ENCODE measurements at regions not wholly inside any gene's neighbourhood (a gene's known extent, or its start where the extent isn't known, plus 50 kb on each side); places are given as distances from the start of the nearest gene placed in this dataset.
A peak's percentile ranks its signal among the peaks of the same experiment; 100 is the strongest.

DNA sequence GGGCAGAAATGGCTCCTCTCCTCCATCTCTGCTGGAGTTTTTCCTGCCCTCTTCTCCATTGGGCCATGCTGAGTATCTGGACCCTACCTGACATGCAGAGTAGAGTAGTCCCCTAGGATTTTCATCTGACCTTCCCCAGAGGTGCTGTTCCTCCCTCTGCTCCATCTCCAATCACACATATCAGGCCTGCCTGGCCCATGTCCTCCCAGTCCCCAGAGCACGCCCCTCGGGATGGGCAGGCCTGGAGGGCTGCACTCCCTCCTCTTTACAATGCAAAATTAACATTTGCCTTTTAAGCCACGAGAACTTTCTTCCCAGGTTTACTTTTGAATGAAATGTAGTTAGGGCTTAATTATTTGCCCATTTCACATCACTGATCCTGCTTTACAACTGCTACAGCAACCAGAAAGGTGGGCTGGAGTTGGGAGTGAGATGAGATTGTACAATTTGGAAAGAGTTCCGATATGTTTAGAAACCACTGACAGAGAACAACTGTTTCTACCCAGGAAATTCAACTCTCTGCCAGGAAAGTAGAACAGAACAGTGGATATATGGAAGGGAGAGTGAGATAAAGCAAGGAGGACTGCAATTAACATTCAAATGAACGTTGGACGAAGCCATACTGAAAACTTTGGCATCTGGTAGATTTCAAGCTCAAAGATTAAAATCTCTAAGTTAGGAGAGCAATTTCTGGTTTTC, 184.0 kb upstream of the HABP2 start:
- DNase-seq = no peak

DNA sequence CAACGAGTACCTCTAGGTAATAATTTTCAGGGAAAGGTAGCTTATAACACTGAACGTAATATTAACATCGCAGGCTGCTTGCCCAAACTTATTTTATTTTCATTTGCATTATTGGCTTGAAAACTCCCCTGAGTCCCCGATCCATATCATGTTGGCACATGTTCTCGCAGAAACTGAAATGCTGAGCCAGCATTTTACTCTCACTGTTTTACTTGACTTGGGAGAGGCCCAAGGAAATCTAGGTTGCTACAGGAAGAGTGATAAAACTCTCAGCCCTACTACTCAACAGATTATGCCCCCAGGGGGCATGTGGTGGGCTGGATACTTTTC, 183.5 kb upstream of the HABP2 start:
- DNase-seq = no peak

DNA sequence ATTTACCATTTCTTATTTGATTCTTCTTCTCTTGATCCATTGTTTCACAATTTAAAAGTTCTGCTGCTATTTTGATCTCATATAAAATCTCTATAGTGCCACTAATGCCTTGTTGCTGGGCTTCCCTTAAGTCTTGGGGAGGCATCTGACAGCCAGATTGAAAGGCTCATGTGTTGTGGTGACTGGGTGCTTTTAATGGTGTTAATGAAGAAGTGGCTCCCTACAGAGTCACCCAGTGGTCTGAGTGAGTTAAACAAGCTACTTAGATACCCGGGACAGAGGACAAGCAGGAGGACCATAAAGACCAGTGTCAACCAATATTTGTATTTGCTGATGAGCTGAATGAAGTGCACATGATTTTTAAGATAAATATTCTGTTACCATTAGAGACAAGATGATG, 176.4 kb upstream of the HABP2 start:
- no peak for DNase-seq

DNA sequence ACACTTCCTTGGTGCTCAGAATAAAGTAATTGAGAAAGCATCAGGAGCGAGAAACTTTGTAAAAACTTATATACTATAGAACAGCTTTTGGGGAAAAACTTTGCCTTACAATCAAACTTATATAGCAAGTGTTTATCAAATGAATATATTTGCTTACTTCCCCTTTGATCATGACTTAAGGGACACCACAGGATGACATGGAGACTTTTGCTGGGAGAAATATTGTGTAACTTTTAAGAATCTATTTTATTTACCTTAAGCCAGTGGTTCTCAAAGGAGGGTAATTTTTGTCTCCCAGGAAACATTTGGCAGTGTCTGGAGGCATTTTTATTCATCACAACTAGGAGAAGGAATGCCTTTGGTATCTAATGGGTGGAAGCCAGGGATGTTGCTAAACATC, 173.8 kb upstream of the HABP2 start:
- peak; percentile 16 for DNase-seq

DNA sequence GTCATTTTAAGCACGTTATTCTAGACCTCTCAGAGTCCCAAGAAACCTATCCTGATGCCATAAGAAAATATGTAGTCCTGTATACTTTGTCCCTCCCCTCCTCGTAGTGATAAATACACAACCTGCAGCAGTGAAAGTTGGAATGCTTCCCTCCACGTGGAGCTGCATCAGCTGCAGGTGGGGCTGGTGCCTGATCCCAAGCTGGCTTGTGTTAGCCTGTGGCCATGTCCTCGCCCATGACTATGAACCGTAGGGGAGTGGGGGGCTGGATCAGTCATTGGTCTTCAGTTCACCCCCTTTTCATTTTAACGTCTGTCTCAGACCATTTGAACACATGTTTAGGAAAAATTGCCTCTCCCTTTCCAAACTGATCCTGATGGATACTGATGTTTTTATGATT, 171.4 kb upstream of the HABP2 start:
- DNase-seq = no peak

DNA sequence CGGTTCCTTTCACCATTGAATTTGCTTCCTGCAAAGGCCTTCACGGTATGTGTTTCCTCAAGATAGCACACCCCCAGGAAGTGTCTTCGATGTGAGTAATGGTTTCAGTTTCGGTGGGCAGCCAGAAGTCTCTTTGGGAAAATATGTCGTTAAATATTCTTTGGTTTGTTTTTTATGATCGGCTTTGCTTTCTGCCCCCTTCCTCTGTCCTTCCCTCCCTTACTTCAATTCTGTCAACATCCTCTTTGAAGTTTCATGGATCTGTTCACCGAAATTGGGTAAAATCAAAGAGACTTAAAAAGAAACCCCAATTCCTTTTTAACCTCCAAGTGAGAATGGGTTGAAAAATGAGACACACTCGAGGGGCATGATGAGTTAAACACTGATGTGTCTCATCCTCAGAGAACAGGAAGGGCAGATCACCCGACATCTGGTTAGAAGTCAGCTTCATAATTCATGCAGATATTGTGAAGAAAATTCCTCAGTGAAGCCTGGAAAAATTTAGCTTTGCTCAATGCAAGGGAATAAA, 170.8 kb upstream of the HABP2 start:
- peak; percentile 76 for DNase-seq

DNA sequence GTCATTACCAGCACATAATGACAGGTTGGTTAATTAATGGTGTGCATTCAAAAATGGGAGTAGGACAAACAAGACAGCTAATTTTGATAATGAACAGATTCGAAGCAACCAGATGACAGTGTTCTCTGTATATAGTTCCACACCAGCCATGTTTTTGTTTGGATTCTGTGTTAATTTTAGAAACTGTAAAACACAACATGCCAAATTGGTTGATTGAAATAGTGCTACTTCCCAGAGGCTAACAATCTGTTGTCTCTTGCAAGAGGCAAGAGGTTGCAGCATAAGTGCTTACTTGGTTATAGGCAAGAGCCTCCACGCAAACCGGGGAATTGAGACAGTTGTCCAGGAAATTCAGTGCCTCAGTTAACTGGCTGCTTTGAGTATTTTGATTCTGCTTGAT, 170.2 kb upstream of the HABP2 start:
- DNase-seq = peak; percentile 5

DNA sequence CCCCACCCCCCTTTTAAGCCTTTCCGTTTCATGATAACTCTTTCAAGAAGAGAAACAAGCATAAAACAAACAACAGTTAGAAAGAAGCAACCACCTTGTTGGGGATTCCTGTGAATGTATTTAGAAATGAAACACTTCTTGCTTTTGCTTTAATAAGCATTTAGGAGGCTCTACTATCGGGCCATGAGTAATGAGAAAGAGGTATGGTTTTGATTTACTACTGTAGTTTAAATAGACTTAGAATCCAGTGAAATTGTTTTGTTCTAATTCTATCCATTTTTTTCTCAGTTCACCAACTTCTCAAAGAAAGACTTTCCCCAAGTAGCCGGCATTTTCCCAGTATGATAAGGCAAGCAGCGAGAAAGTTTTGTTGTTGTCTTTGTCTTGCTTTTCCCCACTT, 168.7 kb upstream of the HABP2 start:
- DNase-seq = no peak

DNA sequence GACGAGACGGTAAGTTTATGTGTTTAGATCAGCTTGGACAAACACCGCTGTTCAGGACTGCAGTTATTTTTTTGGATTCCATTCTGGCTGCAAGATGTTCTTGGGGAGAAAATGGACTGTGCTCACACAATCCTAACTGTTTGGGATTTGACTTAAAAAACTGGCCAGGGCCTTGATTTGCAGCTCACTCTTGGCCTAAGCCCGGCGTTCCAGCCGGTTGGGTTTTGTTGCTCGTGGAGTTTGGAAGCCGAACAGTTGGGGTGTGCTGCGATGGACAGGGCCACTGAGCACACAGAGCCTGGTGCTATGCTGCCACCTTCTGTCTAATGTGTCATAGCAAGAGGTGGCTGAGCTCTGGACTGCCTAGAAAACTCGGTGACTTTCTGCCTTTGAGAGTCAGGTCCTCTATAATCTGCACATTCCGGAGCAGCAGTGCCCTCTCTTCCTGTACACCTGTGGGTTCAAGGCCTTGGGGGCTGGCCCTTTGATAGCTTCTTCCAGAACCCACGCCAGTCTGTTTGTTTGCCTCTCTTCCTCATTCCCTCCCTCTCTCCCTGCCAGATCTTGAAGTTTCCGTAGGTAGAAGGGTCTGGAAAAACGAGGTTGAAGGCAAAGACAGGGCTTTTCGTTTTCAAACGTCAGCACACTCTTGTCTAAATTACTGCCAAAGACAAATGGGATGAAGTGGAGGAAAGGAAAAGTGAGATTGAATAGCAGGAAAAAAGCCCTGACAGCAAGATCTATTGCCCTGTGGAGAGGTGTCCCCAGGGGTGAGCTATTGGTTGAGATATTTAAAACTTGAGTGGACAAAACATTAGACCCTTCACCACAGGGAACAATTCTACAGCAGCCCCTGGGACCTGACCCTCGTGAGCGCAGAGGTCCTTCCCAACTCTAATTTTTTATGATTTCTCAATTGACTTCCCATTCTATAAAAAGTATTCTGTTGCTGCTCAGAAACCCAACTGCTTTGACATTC, 167.5 kb upstream of the HABP2 start:
- peak; percentile 87 for DNase-seq

DNA sequence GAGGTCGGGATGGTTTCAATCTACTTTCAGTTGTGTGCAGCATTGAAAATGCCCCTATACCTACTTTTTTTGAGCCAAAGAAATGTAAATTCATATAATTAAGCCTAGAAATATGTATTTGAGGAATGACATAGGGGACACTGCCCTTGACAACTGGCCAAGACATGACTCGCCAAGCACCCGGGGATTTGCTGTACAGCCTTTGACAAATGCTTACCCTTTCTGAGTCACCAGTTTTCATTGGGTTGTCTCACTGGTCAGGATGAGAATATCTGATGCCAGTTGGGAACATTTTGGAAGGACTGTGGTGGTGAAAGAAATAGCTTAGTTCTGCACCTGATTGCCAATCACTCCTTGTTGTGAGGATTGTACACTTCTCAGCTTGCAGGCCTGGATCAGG, 166.8 kb upstream of the HABP2 start:
- no peak for DNase-seq

DNA sequence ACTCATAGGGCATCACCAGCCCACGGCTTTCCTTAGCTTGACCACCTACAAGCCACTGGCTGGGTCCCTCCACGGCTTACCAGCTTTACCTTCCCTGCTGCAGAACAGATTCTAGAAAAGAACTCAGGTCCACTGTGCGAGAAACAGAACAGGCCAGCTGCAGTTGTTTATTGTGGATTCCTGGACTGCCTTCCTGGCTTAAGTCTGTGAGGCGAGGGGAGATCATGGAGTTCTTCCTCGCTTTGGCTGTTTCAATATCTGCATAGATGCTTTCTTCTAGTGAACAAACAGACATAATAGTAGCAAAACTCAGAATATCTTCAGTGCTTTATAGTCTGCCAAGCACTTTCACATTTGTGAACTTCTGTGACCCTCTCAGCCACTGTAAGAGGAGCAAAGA, 162.9 kb upstream of the HABP2 start:
- no peak for DNase-seq

DNA sequence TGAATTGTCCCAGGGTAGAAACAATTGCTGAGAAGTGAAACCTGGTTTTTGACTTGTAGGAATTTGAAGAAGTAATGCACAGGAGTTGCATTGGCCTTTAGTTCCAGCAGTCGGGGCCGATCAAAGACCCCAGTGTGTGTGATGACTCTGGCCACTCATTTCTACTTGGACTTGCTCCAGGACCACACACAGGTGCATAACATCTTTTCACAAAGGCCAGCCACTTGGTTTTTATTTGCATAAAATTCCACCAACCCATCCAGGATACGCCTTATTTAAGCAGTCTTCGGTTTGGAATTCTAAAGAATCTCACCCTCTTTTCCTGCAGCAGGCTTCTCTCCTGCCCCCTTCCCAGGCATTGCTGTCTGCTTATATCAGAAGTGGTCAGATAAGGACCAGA, 162.0 kb upstream of the HABP2 start:
- DNase-seq = no peak

DNA sequence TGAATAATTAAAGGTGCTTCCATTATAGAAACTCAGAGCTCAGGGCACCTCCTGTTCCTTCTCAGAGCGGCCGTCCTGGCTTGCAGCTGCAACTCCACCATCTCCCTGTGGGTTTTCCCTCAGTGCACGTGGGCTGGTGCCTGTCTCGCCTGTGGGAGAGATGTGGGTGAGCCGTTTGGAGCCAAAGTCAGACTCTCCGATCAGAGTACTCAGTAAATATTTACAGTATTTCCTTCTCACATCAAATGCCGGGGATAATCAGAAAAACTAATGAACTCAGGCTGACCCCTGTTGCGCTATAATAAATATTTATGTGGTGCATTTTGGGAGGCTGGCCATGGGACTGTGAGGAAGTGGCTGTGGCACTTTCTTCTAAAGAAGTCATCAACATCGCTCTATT, 155.8 kb upstream of the HABP2 start:
- DNase-seq = no peak

DNA sequence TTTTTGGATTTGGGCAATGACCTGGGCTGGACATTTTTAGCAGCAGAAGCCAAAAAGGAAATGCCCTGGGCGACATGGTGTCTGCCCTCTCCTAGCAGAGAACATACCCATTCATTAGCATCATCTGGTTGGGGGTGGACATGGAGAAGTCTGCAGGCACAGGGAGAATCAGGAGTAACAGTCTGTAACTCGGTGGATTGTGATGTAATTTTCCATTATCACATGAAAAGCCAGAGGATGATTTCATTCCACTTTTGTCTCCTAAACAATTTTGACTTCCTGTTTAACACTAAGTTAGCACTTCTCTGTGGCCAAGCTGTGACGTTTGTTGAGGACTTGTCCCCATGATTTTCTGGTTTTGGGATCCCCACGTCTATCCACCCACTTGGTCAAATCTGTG, 153.8 kb upstream of the HABP2 start:
- no peak for DNase-seq

DNA sequence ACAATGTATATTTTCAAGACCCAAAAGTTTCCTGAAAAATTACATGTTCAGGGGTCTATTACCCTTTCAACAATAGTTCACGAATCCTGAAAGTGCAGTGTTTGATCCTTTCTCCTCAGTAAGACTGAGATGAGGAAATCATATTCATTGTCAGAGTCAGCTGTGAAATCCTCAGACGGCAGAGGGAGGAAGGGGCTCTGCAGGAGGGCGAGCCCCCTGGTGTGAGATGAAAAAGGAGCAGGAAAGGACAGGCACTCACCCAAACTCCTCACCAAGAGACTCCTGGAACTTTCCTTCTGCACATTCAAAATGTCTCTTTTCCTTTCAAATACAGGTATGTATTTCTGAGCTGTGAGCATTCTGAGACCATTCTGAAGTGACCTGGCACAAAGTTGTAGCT, 150.3 kb upstream of the HABP2 start:
- DNase-seq = no peak

DNA sequence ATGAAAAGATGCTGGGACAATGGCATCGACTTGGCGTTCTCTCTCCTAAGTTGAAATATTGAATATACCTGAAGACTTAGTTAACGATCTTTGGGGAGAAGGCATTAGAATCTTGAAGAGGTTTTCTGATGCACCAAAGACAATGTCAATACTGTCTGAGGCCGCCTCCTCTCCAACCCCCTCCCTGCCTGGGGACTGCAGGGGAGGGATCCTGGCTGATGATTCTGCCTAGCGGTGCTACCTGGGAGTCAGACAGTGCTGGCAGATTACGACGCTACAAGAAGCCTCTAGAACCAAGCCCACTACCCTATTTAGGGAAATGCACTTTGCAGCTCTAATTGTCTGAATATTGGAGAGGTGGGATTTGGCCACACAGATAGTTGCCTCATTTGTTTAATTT, 145.6 kb upstream of the HABP2 start:
- no peak for DNase-seq

DNA sequence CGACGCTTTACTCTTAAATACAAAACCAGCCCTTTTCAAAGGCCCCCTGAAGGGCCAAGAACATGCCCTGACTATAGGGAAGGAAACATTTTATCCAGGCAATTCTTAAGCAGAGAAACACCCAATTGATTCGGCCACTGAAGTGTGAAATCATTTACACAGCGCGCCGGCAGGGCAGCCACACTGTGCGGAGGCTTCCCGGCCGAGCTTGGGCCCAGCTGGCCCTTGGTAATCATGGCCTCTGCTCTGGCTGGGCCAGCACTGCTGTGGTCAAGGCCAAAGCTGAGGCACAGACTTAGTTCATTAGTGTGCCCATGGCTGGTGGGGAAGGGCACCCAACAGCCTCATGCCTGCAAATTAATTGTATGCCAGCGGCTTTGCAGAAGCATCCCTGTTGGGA, 143.7 kb upstream of the HABP2 start:
- no peak for DNase-seq

DNA sequence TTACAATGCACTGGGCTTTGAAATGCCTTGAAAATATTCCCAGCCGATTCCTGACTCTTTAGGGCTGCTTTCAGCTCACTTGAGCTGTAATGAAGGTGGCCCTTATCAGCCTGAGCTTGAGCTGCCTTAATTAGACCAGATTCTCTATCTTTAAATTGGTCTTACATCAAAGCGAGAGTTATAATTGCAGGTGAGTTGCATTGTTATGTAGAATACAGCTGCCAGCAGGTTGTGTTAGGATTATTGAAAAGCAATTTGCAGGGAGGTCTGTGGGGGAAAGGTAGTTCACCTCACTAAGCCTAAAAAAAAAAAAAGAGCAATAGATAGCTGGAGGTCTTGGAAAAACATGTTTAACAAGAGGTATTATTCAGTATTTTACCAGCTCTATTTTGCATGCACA, 142.2 kb upstream of the HABP2 start:
- DNase-seq = no peak

DNA sequence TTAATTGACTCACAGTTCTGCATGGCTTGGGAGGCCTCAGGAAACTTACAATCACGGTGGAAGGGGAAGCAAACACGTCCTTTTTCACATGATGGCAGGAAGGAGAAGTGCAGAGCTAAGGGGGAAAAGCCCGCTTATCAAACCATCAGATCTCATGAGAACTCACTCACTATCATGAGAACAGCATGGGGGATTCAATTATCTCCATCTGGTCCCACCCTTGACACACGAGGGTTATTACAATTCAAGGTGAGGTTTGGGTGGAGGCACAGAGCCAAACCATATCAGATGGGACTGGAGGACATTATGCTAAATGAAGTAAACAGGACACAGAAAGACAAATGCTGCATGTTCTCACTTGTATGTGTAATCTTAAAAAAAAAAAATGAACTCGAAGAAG, 141.4 kb upstream of the HABP2 start:
- DNase-seq = no peak

DNA sequence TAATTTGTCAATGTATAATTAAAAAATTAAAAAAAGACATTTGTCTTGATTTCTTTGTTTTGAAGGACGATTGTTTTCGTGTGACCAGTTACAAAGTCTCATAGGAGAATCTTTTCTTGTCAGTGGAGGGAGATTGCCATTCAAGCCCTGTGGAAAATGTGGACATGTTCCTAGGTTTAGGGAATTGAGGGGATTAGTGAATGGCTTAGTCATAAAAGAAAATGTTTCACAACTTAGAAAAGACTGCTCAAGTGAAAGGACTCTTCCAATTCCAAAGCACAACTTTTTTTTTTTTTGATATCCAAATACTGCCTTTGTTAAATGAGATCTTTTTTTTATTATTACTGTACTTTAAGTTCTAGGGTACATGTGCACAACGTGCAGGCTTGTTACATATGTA, 140.7 kb upstream of the HABP2 start:
- no peak for DNase-seq

DNA sequence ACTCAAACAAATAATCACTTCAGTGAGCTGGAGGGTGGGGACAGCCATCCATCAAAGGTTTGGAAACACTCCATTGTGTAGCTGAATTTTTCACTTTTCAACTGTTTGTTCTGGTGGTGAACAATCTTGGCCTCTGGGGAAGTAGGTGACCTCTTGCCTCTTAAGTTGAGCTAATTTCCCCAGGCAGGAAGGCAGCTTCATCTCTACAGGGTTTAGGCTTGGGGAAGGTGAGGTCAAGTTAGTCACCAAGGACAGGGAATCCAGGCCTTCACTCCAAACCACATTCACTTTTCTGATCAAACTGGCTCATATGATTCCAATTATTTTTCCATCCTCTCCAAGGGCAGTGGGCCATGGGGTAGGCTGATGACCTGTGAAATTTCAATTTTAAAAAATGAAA, 138.3 kb upstream of the HABP2 start:
- DNase-seq = no peak

DNA sequence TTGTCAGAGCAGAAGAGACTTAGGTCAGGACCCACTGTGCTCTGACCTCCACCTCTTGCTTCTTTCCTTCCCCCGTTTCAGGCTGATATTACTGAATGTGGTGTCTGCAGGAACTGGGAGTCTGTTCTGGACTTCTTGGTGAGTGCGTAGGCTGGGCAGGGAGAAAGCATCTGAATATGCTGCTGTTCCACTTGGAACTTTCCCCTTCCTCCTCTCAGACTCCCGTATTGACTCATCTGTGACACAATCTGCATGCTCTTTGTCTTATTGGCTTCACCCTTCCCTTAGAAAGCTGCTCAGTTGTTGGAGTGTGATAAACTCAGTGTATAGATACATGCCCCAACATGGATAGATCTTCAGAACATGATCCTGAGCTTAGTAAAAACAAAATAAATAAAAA, 137.6 kb upstream of the HABP2 start:
- DNase-seq = no peak

DNA sequence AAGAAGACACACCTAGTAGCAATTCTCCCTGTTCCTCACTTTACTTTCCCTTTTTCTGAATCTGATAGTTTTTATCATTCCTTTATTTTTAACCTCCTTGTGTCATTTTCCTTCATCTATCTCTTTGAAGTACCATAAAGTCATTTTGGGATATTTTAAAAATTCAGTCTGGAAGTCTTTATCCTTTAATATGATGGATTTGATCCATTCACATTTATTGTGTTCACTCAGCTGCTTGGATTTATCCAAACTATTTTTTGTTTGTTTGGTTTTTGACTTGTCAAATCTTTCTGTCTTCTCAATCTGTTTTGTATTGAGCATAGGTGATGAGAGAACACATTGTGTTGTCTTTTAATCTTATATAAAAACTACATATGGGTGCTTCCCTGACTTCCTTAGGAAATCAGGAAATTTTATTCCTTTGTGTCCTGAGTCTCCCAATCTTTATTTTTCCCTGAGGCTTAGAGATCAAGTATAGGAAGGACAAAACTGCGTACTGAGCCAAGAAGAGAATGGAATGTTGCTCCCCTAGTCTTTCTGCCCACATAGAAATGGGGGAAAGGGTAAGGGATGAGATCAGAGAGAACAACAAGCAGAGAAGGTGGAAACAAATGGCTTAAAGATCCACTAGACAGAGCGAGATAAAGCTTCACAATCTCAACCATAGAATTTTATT, 132.7 kb upstream of the HABP2 start:
- DNase-seq = no peak
